OCI-LY1 (cell line): ENCODE measurements at regions not wholly inside any gene's neighbourhood (a gene's known extent, or its start where the extent isn't known, plus 50 kb on each side); places are given as distances from the start of the nearest gene placed in this dataset.

Experiments used
- H2AFZ ChIP-seq: fragments of 200-600 bp; sonication (generic), shearing (Covaris generic); 2 replicates; pipeline ENCODE4 v1.6.0; 2014; ENCODE audit warnings: antibody characterized with exemption, mild to moderate bottlenecking, low read length
- H3F3A ChIP-seq: fragments of 200-600 bp; sonication (generic), shearing (Covaris generic); 2 replicates; pipeline ENCODE4 v1.6.0; 2014; ENCODE audit warnings: mild to moderate bottlenecking, antibody characterized with exemption, low read length, moderate library complexity; ENCODE audit not compliant: insufficient read depth
- H3K27ac ChIP-seq: fragments of 200-600 bp; sonication (generic); 2 replicates; pipeline ENCODE4 v1.5.1; 2014; ENCODE audit warnings: low read length, mixed run types, mild to moderate bottlenecking, low read depth; ENCODE audit not compliant: poor library complexity, severe bottlenecking
- H3K27me3 ChIP-seq: fragments of 200-600 bp; sonication (generic); 2 replicates; pipeline ENCODE4 v1.6.0; 2014; ENCODE audit warnings: antibody characterized with exemption, mild to moderate bottlenecking, low read length, moderate library complexity; ENCODE audit not compliant: insufficient read depth
- H3K36me3 ChIP-seq: fragments of 200-600 bp; sonication (generic); 2 replicates; pipeline ENCODE4 v1.6.1; 2014; ENCODE audit warnings: mild to moderate bottlenecking, antibody characterized with exemption, low read length, moderate library complexity, mixed read lengths; ENCODE audit not compliant: insufficient read depth
- H3K4me1 ChIP-seq: fragments of 200-600 bp; sonication (generic); 2 replicates; pipeline ENCODE4 v1.5.1; 2014; ENCODE audit warnings: mild to moderate bottlenecking, low read length, moderate library complexity; ENCODE audit not compliant: insufficient read depth, severe bottlenecking
- H3K4me2 ChIP-seq: fragments of 200-600 bp; sonication (generic), shearing (Covaris generic); 2 replicates; pipeline ENCODE4 v1.6.1; 2014; ENCODE audit warnings: low read length
- H3K4me3 ChIP-seq: fragments of 200-600 bp; sonication (generic); 2 replicates; pipeline ENCODE4 v1.5.1; 2014; ENCODE audit warnings: low read length, low read depth, mild to moderate bottlenecking, mixed read lengths; ENCODE audit not compliant: poor library complexity, severe bottlenecking
- H3K79me2 ChIP-seq: fragments of 200-600 bp; shearing (Covaris generic); 2 replicates; pipeline ENCODE4 v1.6.1; 2016; ENCODE audit warnings: mixed run types, low read length, mixed read lengths; ENCODE audit not compliant: insufficient read depth
- H3K9ac ChIP-seq: fragments of 200-600 bp; sonication (generic), shearing (Covaris generic); 2 replicates; pipeline ENCODE4 v1.6.1; 2014; ENCODE audit warnings: mild to moderate bottlenecking, low read length, mixed read lengths
- H3K9me2 ChIP-seq: fragments of 200-600 bp; sonication (generic), shearing (Covaris generic); 2 replicates; pipeline ENCODE4 v1.6.1; 2014; ENCODE audit warnings: low read depth, mild to moderate bottlenecking, low read length, mixed read lengths
- H3K9me3 ChIP-seq: fragments of 200-600 bp; shearing (Covaris generic); 2 replicates; pipeline ENCODE4 v1.6.1; 2014; ENCODE audit warnings: low read length, mixed read lengths
- H4K20me1 ChIP-seq: fragments of 200-600 bp; sonication (generic), shearing (Covaris generic); 2 replicates; pipeline ENCODE4 v1.6.0; 2016; ENCODE audit warnings: mild to moderate bottlenecking, low read length; ENCODE audit not compliant: insufficient read depth
- EZH2 ChIP-seq: fragments of 200-600 bp; sonication (generic), shearing (Covaris generic); IDR thresholded peaks from 2 replicates; pipeline ENCODE4 v1.8.0; 2017; ENCODE audit warnings: borderline replicate concordance, mixed run types, mild to moderate bottlenecking, antibody characterized with exemption, low read length, moderate library complexity, mixed read lengths
- TF ChIP-seq, protein P1 (sequence below): fragments of 200-600 bp; sonication (generic), shearing (Covaris generic); IDR thresholded peaks from 2 replicates; pipeline ENCODE4 v1.5.1; 2017; ENCODE audit warnings: mild to moderate bottlenecking, antibody characterized with exemption, low read length, moderate library complexity, mixed read lengths

DNA sequence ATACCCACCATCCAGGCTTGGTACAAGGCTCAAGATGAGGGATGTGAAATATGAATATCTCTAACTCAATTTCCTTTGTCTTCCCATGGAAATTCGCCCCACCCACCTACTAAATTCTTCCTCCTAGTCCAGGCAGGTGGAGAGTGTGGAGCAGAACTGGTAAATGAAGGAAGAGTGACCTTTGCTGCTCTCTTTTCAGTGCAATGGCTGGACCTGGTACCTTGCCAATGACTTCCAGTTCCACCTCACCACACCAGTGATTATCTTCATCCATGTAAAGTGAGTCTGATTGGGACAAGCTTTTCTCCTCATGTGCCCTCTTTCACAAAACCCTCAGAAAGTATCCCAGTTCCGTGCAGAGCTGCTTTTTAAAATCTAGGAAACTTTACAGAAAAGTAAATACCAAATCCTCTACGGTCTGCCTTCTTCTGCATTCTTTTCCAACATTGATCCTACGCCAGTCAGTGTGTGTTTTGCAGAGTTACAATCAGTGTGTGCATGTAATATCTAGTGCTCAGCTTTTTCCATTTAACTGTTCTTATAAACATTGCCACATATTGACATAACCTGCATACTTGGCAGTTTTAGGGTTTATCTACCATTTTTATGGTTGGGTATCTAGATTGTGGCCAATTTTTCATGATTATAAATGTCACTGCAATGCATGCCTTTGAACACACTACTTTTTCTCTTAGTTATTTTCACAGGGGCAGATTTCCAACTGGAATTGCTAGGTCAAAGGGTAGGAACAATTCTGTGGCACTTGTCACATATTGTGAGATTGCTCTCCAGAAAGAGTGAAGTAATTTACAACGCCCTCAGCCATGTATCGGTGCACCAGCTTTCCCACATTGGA is 86.5 kb upstream of the SEC11C start:
- Histone ChIP-seq H4K20me1 (no peaks in the 10 kb centered on the region), H2AFZ (no peak overlapping the region), H3K9me3 (no peaks in the 10 kb centered on the region), H3F3A (no peaks in the 10 kb centered on the region), H3K4me1 (peaks cover 31% of the 10 kb centered on the region), H3K36me3 (no peaks in the 10 kb centered on the region), H3K4me2 (no peak overlapping the region), H3K4me3 (no peak overlapping the region), H3K9me2 (no peaks in the 10 kb centered on the region), H3K27ac (no peak overlapping the region), H3K79me2 (no peaks in the 10 kb centered on the region), H3K9ac (no peak overlapping the region), H3K27me3 (no peaks in the 10 kb centered on the region)
- TF ChIP-seq, protein P1, sequence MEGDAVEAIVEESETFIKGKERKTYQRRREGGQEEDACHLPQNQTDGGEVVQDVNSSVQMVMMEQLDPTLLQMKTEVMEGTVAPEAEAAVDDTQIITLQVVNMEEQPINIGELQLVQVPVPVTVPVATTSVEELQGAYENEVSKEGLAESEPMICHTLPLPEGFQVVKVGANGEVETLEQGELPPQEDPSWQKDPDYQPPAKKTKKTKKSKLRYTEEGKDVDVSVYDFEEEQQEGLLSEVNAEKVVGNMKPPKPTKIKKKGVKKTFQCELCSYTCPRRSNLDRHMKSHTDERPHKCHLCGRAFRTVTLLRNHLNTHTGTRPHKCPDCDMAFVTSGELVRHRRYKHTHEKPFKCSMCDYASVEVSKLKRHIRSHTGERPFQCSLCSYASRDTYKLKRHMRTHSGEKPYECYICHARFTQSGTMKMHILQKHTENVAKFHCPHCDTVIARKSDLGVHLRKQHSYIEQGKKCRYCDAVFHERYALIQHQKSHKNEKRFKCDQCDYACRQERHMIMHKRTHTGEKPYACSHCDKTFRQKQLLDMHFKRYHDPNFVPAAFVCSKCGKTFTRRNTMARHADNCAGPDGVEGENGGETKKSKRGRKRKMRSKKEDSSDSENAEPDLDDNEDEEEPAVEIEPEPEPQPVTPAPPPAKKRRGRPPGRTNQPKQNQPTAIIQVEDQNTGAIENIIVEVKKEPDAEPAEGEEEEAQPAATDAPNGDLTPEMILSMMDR = no peak
- no peak for TF ChIP-seq EZH2

DNA sequence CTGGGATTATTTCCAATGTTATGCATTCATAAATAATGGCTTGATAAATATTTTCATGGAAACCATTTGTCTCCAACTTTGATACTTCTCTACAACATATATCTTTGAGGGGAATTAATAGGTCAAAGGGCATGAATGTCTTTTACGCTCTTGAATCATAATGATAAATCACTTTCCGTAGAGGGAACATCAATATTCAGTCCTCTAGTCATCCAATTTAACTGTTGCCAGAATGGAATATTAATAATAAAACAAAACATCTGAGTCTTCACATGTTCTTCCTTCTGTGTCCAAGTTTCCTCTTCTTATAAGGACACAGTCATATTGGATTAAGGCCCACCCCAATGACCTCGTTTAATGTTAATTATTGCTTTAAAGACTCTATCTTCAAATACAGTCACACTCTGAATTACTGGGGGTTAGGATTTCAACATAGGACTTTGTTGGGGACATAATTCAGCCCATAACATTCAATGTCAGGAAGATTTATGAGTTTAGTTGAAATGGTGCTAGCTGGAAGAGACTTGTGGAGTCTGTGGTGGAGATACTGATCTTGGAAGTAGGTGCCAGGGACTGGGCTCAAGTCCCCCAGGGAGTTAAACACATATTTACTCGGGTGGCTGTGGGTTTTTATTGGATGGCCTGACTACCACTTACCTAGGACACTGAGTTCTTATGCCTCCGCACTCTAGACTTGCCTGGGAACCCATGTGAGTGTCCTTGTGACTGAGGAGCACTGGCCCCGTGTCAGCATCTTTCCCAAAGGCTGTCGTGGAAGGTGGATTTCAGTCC is 85.0 kb upstream of the SEC11C start:
- Histone ChIP-seq H3K36me3 (no peaks in the 10 kb centered on the region), H3K79me2 (no peaks in the 10 kb centered on the region), H3K27me3 (no peaks in the 10 kb centered on the region), H3K9ac (no peak overlapping the region), H3K4me1 (peaks cover 31% of the 10 kb centered on the region), H3K27ac (no peak overlapping the region), H3K4me3 (no peak overlapping the region), H3K9me3 (no peaks in the 10 kb centered on the region), H3F3A (no peaks in the 10 kb centered on the region), H2AFZ (no peak overlapping the region), H3K9me2 (no peaks in the 10 kb centered on the region), H3K4me2 (no peak overlapping the region), H4K20me1 (no peaks in the 10 kb centered on the region)
- no peak for TF ChIP-seq EZH2
- TF ChIP-seq, protein P1 = no peak

DNA sequence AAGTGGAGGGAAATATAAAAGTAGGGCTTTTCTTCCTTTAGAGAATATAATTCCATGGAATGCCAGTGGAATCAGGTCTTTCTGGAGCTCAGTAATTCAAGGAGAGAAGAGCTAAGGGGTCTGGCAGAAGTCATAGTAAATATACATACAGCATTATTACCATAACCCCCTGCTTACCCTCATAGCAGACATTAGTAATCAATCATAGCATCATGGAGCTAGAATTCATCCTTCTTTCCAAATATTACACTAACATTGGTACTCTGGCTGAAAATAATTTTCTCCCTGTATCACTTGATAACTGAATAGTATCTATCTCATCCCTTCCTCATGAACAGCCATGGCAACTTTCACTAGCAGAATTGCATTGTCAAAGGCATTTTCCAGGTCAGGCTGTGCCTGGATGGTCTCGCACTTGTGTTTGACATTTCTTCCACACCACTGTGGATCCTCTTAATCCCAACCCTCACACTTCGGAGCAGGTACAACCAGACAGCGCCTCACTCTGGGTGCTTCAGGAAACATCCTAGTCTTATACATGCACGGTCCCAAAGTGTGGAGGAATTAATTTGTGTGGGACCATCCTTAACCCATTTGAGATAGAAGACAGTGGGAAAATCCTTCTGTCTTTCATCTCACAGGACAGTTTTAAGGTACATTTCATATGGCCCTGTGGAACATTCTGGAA is 84.2 kb upstream of the SEC11C start:
- Histone ChIP-seq H3K9ac (no peak overlapping the region; the same call in 1 of the 2 replicates), H2AFZ (no peak overlapping the region), H3K79me2 (no peaks in the 10 kb centered on the region), H3K4me2 (peak overlapping the region; percentile 64; the same call in 1 of the 2 replicates), H3K27me3 (no peaks in the 10 kb centered on the region), H3K9me3 (no peaks in the 10 kb centered on the region), H3K27ac (no peak overlapping the region), H3K36me3 (no peaks in the 10 kb centered on the region), H3K4me1 (peaks cover 29% of the 10 kb centered on the region), H3K4me3 (no peak overlapping the region), H4K20me1 (no peaks in the 10 kb centered on the region), H3K9me2 (no peaks in the 10 kb centered on the region), H3F3A (no peaks in the 10 kb centered on the region)
- TF ChIP-seq, protein P1 = peak; percentile 68
- no peak for TF ChIP-seq EZH2
